ENCODE measurements at regions not wholly inside any gene's neighbourhood (a gene's known extent, or its start where the extent isn't known, plus 50 kb on each side); places are given as distances from the start of the nearest gene placed in this dataset.

DNA sequence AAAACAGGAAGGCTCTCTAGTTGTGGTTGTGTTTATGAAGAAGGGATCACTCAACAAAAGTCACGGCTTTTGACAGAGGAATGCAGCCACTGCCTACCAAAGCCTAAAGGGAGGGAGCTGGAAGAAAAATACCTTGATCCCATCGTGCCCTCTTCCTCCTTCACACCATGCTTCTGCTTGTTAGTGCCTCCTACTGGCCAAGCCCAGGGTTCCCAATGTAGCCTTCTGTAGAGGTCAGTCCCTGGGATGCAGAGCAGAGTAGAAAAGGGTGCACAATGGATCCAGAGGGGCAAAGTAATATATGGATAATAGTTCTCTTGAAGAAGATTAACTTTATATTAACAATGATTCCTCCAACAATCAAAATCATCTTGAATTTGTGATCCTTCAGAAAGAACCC lies 293.5 kb upstream of the FERMT1 start:
- CTCF ChIA-PET: no interaction called here
- Histone ChIP-seq H3K27ac (ENCODE audit: low read depth, low read length) (no peak overlapping the region), H2AFZ (ENCODE audit: low read depth, low read length, poor library complexity, severe bottlenecking) (no peak overlapping the region), H3K79me2 (ENCODE audit: insufficient read depth, low read length) (no peaks in the 10 kb centered on the region), H3K27me3 (ENCODE audit: insufficient read depth, low read length) (no peaks in the 10 kb centered on the region), H3K4me1 (ENCODE audit: control insufficient read depth in 1 of 2, insufficient read depth in 2 of 2, low read length in 2 of 2) (no peaks in the 10 kb centered on the region), H3K4me3 (replicated peaks in 1 of 2; ENCODE audit: low read depth in 1 of 2, low read length in 2 of 2) (no peak overlapping the region), H3K9me2 (ENCODE audit: insufficient read depth) (no peaks in the 10 kb centered on the region), H3K4me2 (ENCODE audit: low read length) (no peak overlapping the region), H3K36me3 (ENCODE audit: control insufficient read depth in 1 of 2, insufficient read depth in 2 of 2, low read length in 2 of 2) (no peaks in the 10 kb centered on the region), H3K9me3 (ENCODE audit: control insufficient read depth in 1 of 2, insufficient read depth in 1 of 2, low read depth in 1 of 2, low read length in 2 of 2) (peaks cover 0 to 5% of the 10 kb centered on the region in 2 experiments; a peak in 1 of 4 replicates), H4K20me1 (ENCODE audit: insufficient read depth) (no peaks in the 10 kb centered on the region), H3K9ac (ENCODE audit: low read length) (no peak overlapping the region)
- no TSS peak for BruUV-seq (replicated peaks)
- DNase-seq (ENCODE audit: low read depth, low spot score) (no peak), ATAC-seq (no peak)
- RAD21 ChIA-PET (ENCODE audit: low non-redundant PET in 1 of 2, low total read pairs in 2 of 2, uncharacterized antibody in 2 of 2, unreplicated experiment in 2 of 2): no interaction called here
- no peak for TF ChIP-seq POLR2AphosphoS5 (IDR thresholded peaks at IDR 0.05; ENCODE audit: low read depth, low read length)
- no peak for TF ChIP-seq ZNF274 (IDR thresholded peaks at IDR 0.05; ENCODE audit: low read depth, low read length)
- no peak for TF ChIP-seq EZH2phosphoT487 (IDR thresholded peaks at IDR 0.05; ENCODE audit: borderline replicate concordance)
- TF ChIP-seq EZH2 (IDR thresholded peaks at IDR 0.05): no peak
- TF ChIP-seq, protein P1, sequence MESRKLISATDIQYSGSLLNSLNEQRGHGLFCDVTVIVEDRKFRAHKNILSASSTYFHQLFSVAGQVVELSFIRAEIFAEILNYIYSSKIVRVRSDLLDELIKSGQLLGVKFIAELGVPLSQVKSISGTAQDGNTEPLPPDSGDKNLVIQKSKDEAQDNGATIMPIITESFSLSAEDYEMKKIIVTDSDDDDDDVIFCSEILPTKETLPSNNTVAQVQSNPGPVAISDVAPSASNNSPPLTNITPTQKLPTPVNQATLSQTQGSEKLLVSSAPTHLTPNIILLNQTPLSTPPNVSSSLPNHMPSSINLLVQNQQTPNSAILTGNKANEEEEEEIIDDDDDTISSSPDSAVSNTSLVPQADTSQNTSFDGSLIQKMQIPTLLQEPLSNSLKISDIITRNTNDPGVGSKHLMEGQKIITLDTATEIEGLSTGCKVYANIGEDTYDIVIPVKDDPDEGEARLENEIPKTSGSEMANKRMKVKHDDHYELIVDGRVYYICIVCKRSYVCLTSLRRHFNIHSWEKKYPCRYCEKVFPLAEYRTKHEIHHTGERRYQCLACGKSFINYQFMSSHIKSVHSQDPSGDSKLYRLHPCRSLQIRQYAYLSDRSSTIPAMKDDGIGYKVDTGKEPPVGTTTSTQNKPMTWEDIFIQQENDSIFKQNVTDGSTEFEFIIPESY (IDR thresholded peaks at IDR 0.05; ENCODE audit: extremely low read depth, insufficient replicate concordance, low read length): no peak
- TF ChIP-seq ZFX (IDR thresholded peaks at IDR 0.05): no peak
- TF ChIP-seq, protein P2, sequence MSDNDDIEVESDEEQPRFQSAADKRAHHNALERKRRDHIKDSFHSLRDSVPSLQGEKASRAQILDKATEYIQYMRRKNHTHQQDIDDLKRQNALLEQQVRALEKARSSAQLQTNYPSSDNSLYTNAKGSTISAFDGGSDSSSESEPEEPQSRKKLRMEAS (IDR thresholded peaks at IDR 0.05): no peak
- TF ChIP-seq SP1 (IDR thresholded peaks at IDR 0.05; ENCODE audit: low read depth): no peak
- TF ChIP-seq YY1 (IDR thresholded peaks at IDR 0.05; ENCODE audit: extremely low read depth, insufficient replicate concordance, low read depth, low read length): no peak
- no peak for TF ChIP-seq ATF3 (IDR thresholded peaks at IDR 0.05)
- intact Hi-C loops (cut with micrococcal nuclease): no loop called here
- POLR2A ChIA-PET: no interaction called here

Data from HCT116 (cell line).